ENCODE measurements at regions not wholly inside any gene's neighbourhood (a gene's known extent, or its start where the extent isn't known, plus 50 kb on each side); places are given as distances from the start of the nearest gene placed in this dataset.
"Not testable (repeated sequence)": the region's sequence is repeated elsewhere in the genome, so short reads cannot be mapped to it uniquely, and the experiment has no call there.

GRCh38 chr9:21710548-21711191 lies 91.8 kb upstream of the MTAP start:
- Histone ChIP-seq H3K4me1 (ENCODE audit: insufficient read depth, low read length) (no peaks in the 10 kb centered on the region), H3K27me3 (ENCODE audit: control insufficient read depth in 1 of 2, insufficient read depth in 2 of 2, low read length in 2 of 2) (no peaks in the 10 kb centered on the region), H3K4me3 (ENCODE audit: low read depth in 1 of 2, low read length in 2 of 2) (no peak overlapping the region), H3K27ac (ENCODE audit: low read depth, low read length) (no peak overlapping the region), H3K9me3 (ENCODE audit: low read length) (no peaks in the 10 kb centered on the region), H3K36me3 (ENCODE audit: insufficient read depth, low read length) (no peaks in the 10 kb centered on the region), H3K9ac (ENCODE audit: low read length) (no peak overlapping the region)

GRCh38 chr9:21711504-21711903 lies 90.9 kb upstream of the MTAP start:
- H3K36me3 ChIP-seq (ENCODE audit: insufficient read depth, low read length) = no peaks in the 10 kb centered on the region
- H3K27me3 ChIP-seq (ENCODE audit: control insufficient read depth in 1 of 2, insufficient read depth in 2 of 2, low read length in 2 of 2) = no peaks in the 10 kb centered on the region
- no peak overlapping the region for H3K9ac ChIP-seq (ENCODE audit: low read length)
- H3K4me3 ChIP-seq (ENCODE audit: low read depth in 1 of 2, low read length in 2 of 2) = no peak overlapping the region
- no peak overlapping the region for H3K27ac ChIP-seq (ENCODE audit: low read depth, low read length)
- H3K9me3 ChIP-seq (ENCODE audit: low read length) = no peaks in the 10 kb centered on the region
- no peaks in the 10 kb centered on the region for H3K4me1 ChIP-seq (ENCODE audit: insufficient read depth, low read length)

DNA sequence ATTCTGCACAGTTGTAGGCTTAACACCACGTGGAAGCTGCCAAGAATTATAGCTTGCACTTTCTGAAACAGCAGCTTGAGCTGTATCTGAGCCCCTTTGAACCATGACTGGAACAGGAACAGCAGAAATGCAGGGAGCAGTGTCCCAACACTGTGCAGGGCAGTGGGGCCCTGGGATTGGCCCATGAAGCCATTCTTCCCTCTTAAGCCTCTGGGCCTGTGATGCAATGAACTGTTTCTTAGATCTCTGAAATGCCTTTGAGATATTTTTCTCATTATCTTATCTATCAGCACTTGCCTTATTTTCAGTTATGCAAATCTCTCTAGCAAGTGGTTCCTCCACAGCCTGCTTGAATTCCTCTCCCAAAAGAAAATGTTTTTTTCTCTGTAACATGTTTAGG lies 87.0 kb upstream of the MTAP start:
- H3K27ac ChIP-seq (ENCODE audit: low read depth, low read length) = no peak overlapping the region
- no peaks in the 10 kb centered on the region for H3K27me3 ChIP-seq (ENCODE audit: control insufficient read depth in 1 of 2, insufficient read depth in 2 of 2, low read length in 2 of 2)
- H3K9me3 ChIP-seq (ENCODE audit: low read length) = no peaks in the 10 kb centered on the region
- no peaks in the 10 kb centered on the region for H3K36me3 ChIP-seq (ENCODE audit: insufficient read depth, low read length)
- no peaks in the 10 kb centered on the region for H3K4me1 ChIP-seq (ENCODE audit: insufficient read depth, low read length)
- H3K4me3 ChIP-seq (ENCODE audit: low read depth in 1 of 2, low read length in 2 of 2) = no peak overlapping the region
- H3K9ac ChIP-seq (ENCODE audit: low read length) = no peak overlapping the region

DNA sequence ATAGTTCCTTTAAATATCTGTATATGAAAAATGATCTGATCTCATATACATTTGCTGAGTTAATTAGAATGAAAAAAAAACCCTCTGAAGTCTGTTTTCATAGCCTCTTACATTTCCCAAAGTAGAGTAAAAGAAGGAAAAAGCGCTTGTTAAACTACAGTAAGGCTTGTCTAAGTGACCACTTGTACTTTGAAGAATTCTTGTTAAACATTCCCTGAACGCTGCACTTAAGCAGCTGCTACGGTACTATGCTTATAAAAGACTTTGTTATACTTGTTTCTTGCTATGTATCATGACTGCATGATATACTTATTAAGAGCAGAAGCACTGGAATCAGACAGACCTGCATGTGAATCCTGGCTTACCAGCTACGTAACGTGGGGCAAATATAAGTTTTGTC lies 81.7 kb upstream of the MTAP start:
- no peaks in the 10 kb centered on the region for H3K4me1 ChIP-seq (ENCODE audit: insufficient read depth, low read length)
- no peak overlapping the region for H3K27ac ChIP-seq (ENCODE audit: low read depth, low read length)
- H3K27me3 ChIP-seq (ENCODE audit: control insufficient read depth in 1 of 2, insufficient read depth in 2 of 2, low read length in 2 of 2) = no peaks in the 10 kb centered on the region
- no peak overlapping the region for H3K4me3 ChIP-seq (ENCODE audit: low read depth in 1 of 2, low read length in 2 of 2)
- H3K9ac ChIP-seq (ENCODE audit: low read length) = no peak overlapping the region
- H3K36me3 ChIP-seq (ENCODE audit: insufficient read depth, low read length) = no peaks in the 10 kb centered on the region
- no peaks in the 10 kb centered on the region for H3K9me3 ChIP-seq (ENCODE audit: low read length)

- H3K27ac ChIP-seq (ENCODE audit: low read depth, low read length); H3K4me1 ChIP-seq (ENCODE audit: insufficient read depth, low read length); H3K9me3 ChIP-seq (ENCODE audit: low read length); H3K4me3 ChIP-seq (ENCODE audit: low read depth in 1 of 2, low read length in 2 of 2); H3K36me3 ChIP-seq (ENCODE audit: insufficient read depth, low read length); H3K27me3 ChIP-seq (ENCODE audit: control insufficient read depth in 1 of 2, insufficient read depth in 2 of 2, low read length in 2 of 2); H3K9ac ChIP-seq (ENCODE audit: low read length): not testable (repeated sequence)
Measured at GRCh38 chr9:21727411-21727810, 75.0 kb upstream of the MTAP start.

DNA sequence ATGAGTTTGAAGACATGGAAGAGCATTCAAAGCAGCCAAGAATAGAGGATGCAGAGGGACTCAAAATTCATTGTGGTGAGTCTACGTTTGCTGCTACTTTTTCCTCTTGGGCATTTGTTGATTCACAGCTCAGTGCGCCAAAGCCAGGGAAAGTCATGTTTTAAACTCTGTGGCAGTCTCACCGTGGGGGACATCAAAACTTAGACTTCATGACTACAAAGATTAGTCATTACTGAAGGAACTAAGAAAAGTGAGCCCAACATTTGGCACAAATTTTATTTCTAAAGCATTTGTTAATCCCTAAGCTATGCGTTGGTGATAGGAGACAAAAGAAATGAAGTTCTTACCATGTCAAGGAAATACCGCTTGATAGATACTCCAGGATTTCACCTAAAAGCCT lies 73.7 kb upstream of the MTAP start:
- Histone ChIP-seq H3K9ac (ENCODE audit: low read length) (no peak overlapping the region), H3K27me3 (ENCODE audit: control insufficient read depth in 1 of 2, insufficient read depth in 2 of 2, low read length in 2 of 2) (no peaks in the 10 kb centered on the region), H3K36me3 (ENCODE audit: insufficient read depth, low read length) (no peaks in the 10 kb centered on the region), H3K4me1 (ENCODE audit: insufficient read depth, low read length) (no peaks in the 10 kb centered on the region), H3K4me3 (ENCODE audit: low read depth in 1 of 2, low read length in 2 of 2) (no peak overlapping the region), H3K9me3 (ENCODE audit: low read length) (no peaks in the 10 kb centered on the region), H3K27ac (ENCODE audit: low read depth, low read length) (no peak overlapping the region)

- H3K27ac ChIP-seq (ENCODE audit: low read depth, low read length) = no peak overlapping the region
- H3K36me3 ChIP-seq (ENCODE audit: insufficient read depth, low read length) = no peaks in the 10 kb centered on the region
- H3K9me3 ChIP-seq (ENCODE audit: low read length) = no peaks in the 10 kb centered on the region
- no peak overlapping the region for H3K9ac ChIP-seq (ENCODE audit: low read length)
- no peak overlapping the region for H3K4me3 ChIP-seq (ENCODE audit: low read depth in 1 of 2, low read length in 2 of 2)
- no peaks in the 10 kb centered on the region for H3K4me1 ChIP-seq (ENCODE audit: insufficient read depth, low read length)
- H3K27me3 ChIP-seq (ENCODE audit: control insufficient read depth in 1 of 2, insufficient read depth in 2 of 2, low read length in 2 of 2) = no peaks in the 10 kb centered on the region
Measured at GRCh38 chr9:21729648-21730047, 72.8 kb upstream of the MTAP start.

- no peak overlapping the region for H3K9ac ChIP-seq (ENCODE audit: low read length)
- H3K27ac ChIP-seq (ENCODE audit: low read depth, low read length) = no peak overlapping the region
- H3K36me3 ChIP-seq (ENCODE audit: insufficient read depth, low read length) = no peaks in the 10 kb centered on the region
- H3K9me3 ChIP-seq (ENCODE audit: low read length) = no peaks in the 10 kb centered on the region
- H3K27me3 ChIP-seq (ENCODE audit: control insufficient read depth in 1 of 2, insufficient read depth in 2 of 2, low read length in 2 of 2) = no peaks in the 10 kb centered on the region
- no peak overlapping the region for H3K4me3 ChIP-seq (ENCODE audit: low read depth in 1 of 2, low read length in 2 of 2)
- H3K4me1 ChIP-seq (ENCODE audit: insufficient read depth, low read length) = no peaks in the 10 kb centered on the region
Measured at GRCh38 chr9:21730899-21731298, 71.5 kb upstream of the MTAP start.

DNA sequence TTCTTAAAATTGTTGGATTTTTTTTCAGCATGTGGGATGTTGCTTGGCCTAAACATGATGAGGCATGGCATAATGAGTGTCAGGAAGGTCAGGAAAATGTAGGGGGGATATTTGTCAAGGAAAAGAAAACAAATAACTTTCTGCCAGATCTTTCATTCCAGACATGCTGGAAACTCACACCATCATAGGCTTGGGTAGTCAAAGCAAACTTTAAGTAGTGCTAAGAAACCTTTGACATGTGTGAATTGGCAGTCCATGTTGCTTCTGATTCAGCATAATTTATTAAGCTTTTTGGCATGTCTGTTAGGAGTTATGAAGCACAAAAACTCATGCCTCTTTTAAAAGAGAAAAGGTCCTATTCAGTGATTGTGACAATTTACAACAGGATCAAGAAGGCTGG lies 61.3 kb upstream of the MTAP start:
- Histone ChIP-seq H3K4me3 (ENCODE audit: low read depth in 1 of 2, low read length in 2 of 2) (no peak overlapping the region), H3K4me1 (ENCODE audit: insufficient read depth, low read length) (no peaks in the 10 kb centered on the region), H3K27ac (ENCODE audit: low read depth, low read length) (no peak overlapping the region), H3K9me3 (ENCODE audit: low read length) (no peaks in the 10 kb centered on the region), H3K9ac (ENCODE audit: low read length) (no peak overlapping the region), H3K27me3 (ENCODE audit: control insufficient read depth in 1 of 2, insufficient read depth in 2 of 2, low read length in 2 of 2) (no peaks in the 10 kb centered on the region), H3K36me3 (ENCODE audit: insufficient read depth, low read length) (no peaks in the 10 kb centered on the region)

- no peak overlapping the region for H3K9ac ChIP-seq (ENCODE audit: low read length)
- no peaks in the 10 kb centered on the region for H3K9me3 ChIP-seq (ENCODE audit: low read length)
- no peaks in the 10 kb centered on the region for H3K4me1 ChIP-seq (ENCODE audit: insufficient read depth, low read length)
- H3K4me3 ChIP-seq (ENCODE audit: low read depth in 1 of 2, low read length in 2 of 2) = no peak overlapping the region
- H3K27ac ChIP-seq (ENCODE audit: low read depth, low read length) = no peak overlapping the region
- H3K36me3 ChIP-seq (ENCODE audit: insufficient read depth, low read length) = no peaks in the 10 kb centered on the region
- no peaks in the 10 kb centered on the region for H3K27me3 ChIP-seq (ENCODE audit: control insufficient read depth in 1 of 2, insufficient read depth in 2 of 2, low read length in 2 of 2)
Measured at GRCh38 chr9:21744320-21744719, 58.1 kb upstream of the MTAP start.

GRCh38 chr9:21744841-21745240 lies 57.6 kb upstream of the MTAP start:
- Histone ChIP-seq H3K27me3 (ENCODE audit: control insufficient read depth in 1 of 2, insufficient read depth in 2 of 2, low read length in 2 of 2) (no peaks in the 10 kb centered on the region), H3K4me1 (ENCODE audit: insufficient read depth, low read length) (no peaks in the 10 kb centered on the region), H3K27ac (ENCODE audit: low read depth, low read length) (no peak overlapping the region), H3K9me3 (ENCODE audit: low read length) (no peaks in the 10 kb centered on the region), H3K36me3 (ENCODE audit: insufficient read depth, low read length) (no peaks in the 10 kb centered on the region), H3K9ac (ENCODE audit: low read length) (no peak overlapping the region), H3K4me3 (ENCODE audit: low read depth in 1 of 2, low read length in 2 of 2) (no peak overlapping the region)

DNA sequence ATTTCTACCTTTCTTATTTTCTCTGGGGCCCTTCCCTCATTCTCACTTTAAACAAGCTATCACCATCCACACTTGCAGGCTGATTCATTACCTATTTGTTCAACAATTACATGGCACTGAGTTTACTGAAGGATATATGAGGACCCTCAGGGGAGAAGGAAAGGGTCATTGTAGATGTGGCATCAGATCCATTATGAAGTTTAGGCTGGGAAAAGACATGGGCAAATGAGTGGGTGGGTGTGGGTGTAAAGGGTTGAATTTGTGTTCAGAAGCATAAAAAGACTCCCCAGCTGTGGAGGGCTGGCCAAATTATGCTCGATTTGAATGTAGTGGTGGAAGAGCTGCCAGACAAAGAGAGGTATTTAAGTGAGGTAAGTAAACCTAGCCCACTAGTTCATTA lies 55.9 kb upstream of the MTAP start:
- Histone ChIP-seq H3K4me3 (ENCODE audit: low read depth in 1 of 2, low read length in 2 of 2) (no peak overlapping the region), H3K27me3 (ENCODE audit: control insufficient read depth in 1 of 2, insufficient read depth in 2 of 2, low read length in 2 of 2) (no peaks in the 10 kb centered on the region), H3K9me3 (ENCODE audit: low read length) (no peaks in the 10 kb centered on the region), H3K4me1 (ENCODE audit: insufficient read depth, low read length) (no peaks in the 10 kb centered on the region), H3K9ac (ENCODE audit: low read length) (no peak overlapping the region), H3K27ac (ENCODE audit: low read depth, low read length) (no peak overlapping the region), H3K36me3 (ENCODE audit: insufficient read depth, low read length) (no peaks in the 10 kb centered on the region)
